ENCODE measurements at regions not wholly inside any gene's neighbourhood (a gene's known extent, or its start where the extent isn't known, plus 50 kb on each side); places are given as distances from the start of the nearest gene placed in this dataset.

- Histone ChIP-seq H3K36me3 (no peaks in the 10 kb centered on the region), H3K27ac (no peak overlapping the region), H3K27me3 (no peaks in the 10 kb centered on the region), H3K4me1 (no peaks in the 10 kb centered on the region), H3K4me3 (no peak overlapping the region), H3K9me3 (no peaks in the 10 kb centered on the region)
- DNase-seq (ENCODE audit: low spot score in 2 of 2) = no peak
- WGBS, 2 donors = 81 to 83% methylated on average over 3 of the region's 3 CpGs
- no peak for TF ChIP-seq POLR2A (IDR thresholded peaks at IDR 0.05)
- TF ChIP-seq CTCF (IDR thresholded peaks at IDR 0.05) = no peak
- no peak for TF ChIP-seq EP300 (IDR thresholded peaks at IDR 0.05)
Measured at GRCh38 chr3:80297720-80298119, 529.9 kb upstream of the ROBO1 start.

GRCh38 chr3:80285388-80285787 is 517.6 kb upstream of the ROBO1 start:
- Histone ChIP-seq H3K9me3 (no peaks in the 10 kb centered on the region), H3K27ac (no peak overlapping the region), H3K27me3 (no peaks in the 10 kb centered on the region), H3K4me3 (no peak overlapping the region), H3K4me1 (no peaks in the 10 kb centered on the region), H3K36me3 (no peaks in the 10 kb centered on the region)
- TF ChIP-seq POLR2A (IDR thresholded peaks at IDR 0.05) = no peak
- TF ChIP-seq CTCF (IDR thresholded peaks at IDR 0.05) = no peak
- no peak for TF ChIP-seq EP300 (IDR thresholded peaks at IDR 0.05)
- DNase-seq (ENCODE audit: low spot score in 2 of 2) = no peak
- WGBS, 2 donors = 28 to 33% methylated on average over 1 of the region's 1 CpG

GRCh38 chr3:80283783-80284182 is 516.0 kb upstream of the ROBO1 start:
- no peaks in the 10 kb centered on the region for H3K9me3 ChIP-seq
- 41 to 59% methylated on average over 2 of the region's 2 CpGs for WGBS, 2 donors

GRCh38 chr3:80278056-80278455 is 510.3 kb upstream of the ROBO1 start:
- TF ChIP-seq CTCF (IDR thresholded peaks at IDR 0.05) = no peak
- no peak for TF ChIP-seq EP300 (IDR thresholded peaks at IDR 0.05)
- TF ChIP-seq POLR2A (IDR thresholded peaks at IDR 0.05) = no peak
- H3K4me1 ChIP-seq = no peaks in the 10 kb centered on the region
- H3K36me3 ChIP-seq = no peaks in the 10 kb centered on the region
- H3K4me3 ChIP-seq = no peak overlapping the region
- no peak overlapping the region for H3K27ac ChIP-seq
- no peak for DNase-seq (ENCODE audit: low spot score in 2 of 2)
- no peaks in the 10 kb centered on the region for H3K9me3 ChIP-seq
- H3K27me3 ChIP-seq = no peaks in the 10 kb centered on the region
- WGBS, 2 donors = 69 to 89% methylated on average over 11 of the region's 11 CpGs

More at GRCh38 chr3:80283783-80284182, 516.0 kb upstream of the ROBO1 start:
- Histone ChIP-seq H3K36me3 (no peaks in the 10 kb centered on the region), H3K27ac (no peak overlapping the region), H3K4me3 (no peak overlapping the region), H3K27me3 (no peaks in the 10 kb centered on the region), H3K4me1 (no peaks in the 10 kb centered on the region)
- no peak for TF ChIP-seq POLR2A (IDR thresholded peaks at IDR 0.05)
- DNase-seq (ENCODE audit: low spot score in 2 of 2) = no peak

GRCh38 chr3:80275120-80275519 is 507.3 kb upstream of the ROBO1 start:
- Histone ChIP-seq H3K27me3 (no peaks in the 10 kb centered on the region), H3K36me3 (no peaks in the 10 kb centered on the region), H3K4me3 (no peak overlapping the region), H3K9me3 (no peaks in the 10 kb centered on the region), H3K27ac (no peak overlapping the region), H3K4me1 (no peaks in the 10 kb centered on the region)
- DNase-seq (ENCODE audit: low spot score in 2 of 2) = no peak
- no peak for TF ChIP-seq EP300 (IDR thresholded peaks at IDR 0.05)
- no peak for TF ChIP-seq CTCF (IDR thresholded peaks at IDR 0.05)
- no peak for TF ChIP-seq POLR2A (IDR thresholded peaks at IDR 0.05)

- H3K9me3 ChIP-seq = no peaks in the 10 kb centered on the region
- WGBS, 2 donors = 43 to 46% methylated on average over 3 of the region's 3 CpGs
- no peaks in the 10 kb centered on the region for H3K36me3 ChIP-seq
- no peaks in the 10 kb centered on the region for H3K27me3 ChIP-seq
- no peak overlapping the region for H3K27ac ChIP-seq
- H3K4me1 ChIP-seq = no peaks in the 10 kb centered on the region
- no peak overlapping the region for H3K4me3 ChIP-seq
- no peak for DNase-seq (ENCODE audit: low spot score in 2 of 2)
- TF ChIP-seq EP300 (IDR thresholded peaks at IDR 0.05) = no peak
- TF ChIP-seq POLR2A (IDR thresholded peaks at IDR 0.05) = no peak
- no peak for TF ChIP-seq CTCF (IDR thresholded peaks at IDR 0.05)
Measured at GRCh38 chr3:80263260-80263659, 495.5 kb upstream of the ROBO1 start.

Data from tibial nerve (tissue), 4 donors.